Type B pancreatic cell (in vitro differentiated cells): ENCODE measurements at regions not wholly inside any gene's neighbourhood (a gene's known extent, or its start where the extent isn't known, plus 50 kb on each side); places are given as distances from the start of the nearest gene placed in this dataset.
A peak's percentile ranks its signal among the peaks of the same experiment; 100 is the strongest.

ENCODE experiments used
- DNase-seq: peaks from one replicate; pipeline ENCODE4 v3.0.0; 2021; ENCODE audit warnings: mixed read lengths; ENCODE audit not compliant: unreplicated experiment; ENCODE audit errors: extremely low spot score
- H3K27ac Mint-ChIP-seq: 2 replicates; pipeline ENCODE4 v1.8.0; 2021; ENCODE audit warnings: mild to moderate bottlenecking, mixed read lengths
- H3K27me3 Mint-ChIP-seq: 2 replicates; pipeline ENCODE4 v1.8.0; 2021; ENCODE audit warnings: mixed read lengths
- H3K36me3 Mint-ChIP-seq: 2 replicates; pipeline ENCODE4 v1.8.0; 2021; ENCODE audit warnings: mixed read lengths
- H3K4me1 Mint-ChIP-seq: one replicate; pipeline ENCODE4 v1.8.0; 2021; ENCODE audit warnings: mixed read lengths; ENCODE audit not compliant: unreplicated experiment
- H3K4me3 Mint-ChIP-seq: 2 replicates; pipeline ENCODE4 v1.8.0; 2021; ENCODE audit warnings: mild to moderate bottlenecking, mixed read lengths
- H3K9me3 Mint-ChIP-seq: 2 replicates; pipeline ENCODE4 v1.8.0; 2021; ENCODE audit warnings: mixed read lengths
- TF ChIP-seq, protein P1 (sequence below): fragments of 200-600 bp; sonication (generic); conservative IDR thresholded peaks from 2 replicates; pipeline ENCODE4 v1.5.0; 2021; ENCODE audit warnings: antibody characterized with exemption, mild to moderate bottlenecking

DNA sequence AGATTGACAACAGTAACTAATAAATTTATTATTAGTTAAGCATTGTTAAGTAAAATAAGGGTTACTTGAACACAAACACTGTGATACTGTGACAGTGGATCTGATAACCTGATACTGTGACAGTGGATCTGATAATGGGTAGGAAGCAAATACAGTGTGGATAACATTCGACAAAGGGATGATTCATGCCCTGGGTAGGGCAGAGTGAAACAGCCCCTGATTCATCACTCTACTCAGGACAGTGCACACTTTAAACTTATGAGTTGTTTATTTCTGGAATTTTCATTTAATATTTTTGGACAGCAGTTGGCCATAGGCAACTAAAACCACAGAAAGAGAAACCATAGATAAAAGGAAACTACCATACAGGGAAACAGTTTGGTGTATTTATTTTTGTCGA lies 60.8 kb upstream of the CTSC start:
- Mint-ChIP-seq H3K27ac (peak overlapping the region; percentile 16), H3K27me3 (no peaks in the 10 kb centered on the region), H3K36me3 (no peaks in the 10 kb centered on the region), H3K4me1 (peaks cover 12% of the 10 kb centered on the region), H3K9me3 (no peaks in the 10 kb centered on the region), H3K4me3 (no peak overlapping the region)
- TF ChIP-seq, protein P1, sequence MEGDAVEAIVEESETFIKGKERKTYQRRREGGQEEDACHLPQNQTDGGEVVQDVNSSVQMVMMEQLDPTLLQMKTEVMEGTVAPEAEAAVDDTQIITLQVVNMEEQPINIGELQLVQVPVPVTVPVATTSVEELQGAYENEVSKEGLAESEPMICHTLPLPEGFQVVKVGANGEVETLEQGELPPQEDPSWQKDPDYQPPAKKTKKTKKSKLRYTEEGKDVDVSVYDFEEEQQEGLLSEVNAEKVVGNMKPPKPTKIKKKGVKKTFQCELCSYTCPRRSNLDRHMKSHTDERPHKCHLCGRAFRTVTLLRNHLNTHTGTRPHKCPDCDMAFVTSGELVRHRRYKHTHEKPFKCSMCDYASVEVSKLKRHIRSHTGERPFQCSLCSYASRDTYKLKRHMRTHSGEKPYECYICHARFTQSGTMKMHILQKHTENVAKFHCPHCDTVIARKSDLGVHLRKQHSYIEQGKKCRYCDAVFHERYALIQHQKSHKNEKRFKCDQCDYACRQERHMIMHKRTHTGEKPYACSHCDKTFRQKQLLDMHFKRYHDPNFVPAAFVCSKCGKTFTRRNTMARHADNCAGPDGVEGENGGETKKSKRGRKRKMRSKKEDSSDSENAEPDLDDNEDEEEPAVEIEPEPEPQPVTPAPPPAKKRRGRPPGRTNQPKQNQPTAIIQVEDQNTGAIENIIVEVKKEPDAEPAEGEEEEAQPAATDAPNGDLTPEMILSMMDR = no peak
- DNase-seq = no peak

DNA sequence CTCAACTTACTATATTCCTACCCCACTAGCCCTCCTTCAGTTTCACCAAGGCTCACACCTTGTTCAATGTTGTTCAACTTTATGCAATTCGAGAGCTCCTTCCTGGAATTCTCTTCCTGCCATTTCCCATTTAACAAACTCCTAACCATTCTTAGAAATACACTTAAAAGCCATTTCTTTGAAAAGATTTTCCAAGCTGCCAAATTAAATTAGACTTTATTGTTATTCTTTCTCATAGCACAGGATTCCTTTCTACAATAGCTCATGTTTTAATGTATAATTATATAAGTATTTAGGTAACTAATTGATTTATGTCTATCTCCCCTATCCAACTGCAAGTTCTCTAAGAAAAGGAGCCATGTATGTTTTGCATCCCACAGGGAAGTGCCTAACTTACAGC lies 52.7 kb upstream of the CTSC start:
- TF ChIP-seq, protein P1 = no peak
- no peaks in the 10 kb centered on the region for H3K9me3 Mint-ChIP-seq
- no peak for DNase-seq
- no peaks in the 10 kb centered on the region for H3K4me1 Mint-ChIP-seq
- no peak overlapping the region for H3K4me3 Mint-ChIP-seq
- H3K27ac Mint-ChIP-seq = no peak overlapping the region
- no peaks in the 10 kb centered on the region for H3K36me3 Mint-ChIP-seq
- no peaks in the 10 kb centered on the region for H3K27me3 Mint-ChIP-seq

DNA sequence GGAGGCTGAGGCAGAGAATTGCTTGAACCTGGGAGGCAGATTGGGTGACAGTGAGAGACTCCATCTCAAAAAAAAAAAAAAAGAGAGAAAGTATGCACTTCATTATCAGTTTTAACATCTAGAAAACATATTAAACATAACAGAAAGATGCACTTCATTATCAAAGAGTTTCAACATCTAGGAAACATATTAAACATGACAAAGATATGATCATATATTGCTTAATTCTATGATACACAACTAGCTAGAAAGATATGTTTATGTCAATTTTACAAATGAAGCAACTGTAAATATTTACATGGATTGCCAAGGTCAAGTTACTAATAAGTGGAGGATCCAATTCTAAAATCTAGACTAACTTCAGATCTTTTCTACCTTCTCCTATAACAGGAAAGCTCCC lies 50.4 kb upstream of the CTSC start:
- no peak overlapping the region for H3K4me3 Mint-ChIP-seq
- H3K27ac Mint-ChIP-seq = no peak overlapping the region
- no peaks in the 10 kb centered on the region for H3K36me3 Mint-ChIP-seq
- no peak for DNase-seq
- no peaks in the 10 kb centered on the region for H3K9me3 Mint-ChIP-seq
- TF ChIP-seq, protein P1 = no peak
- no peaks in the 10 kb centered on the region for H3K4me1 Mint-ChIP-seq
- H3K27me3 Mint-ChIP-seq = no peaks in the 10 kb centered on the region
